Dedifferentiated amniotic fluid mesenchymal stem cell (primary cell): ENCODE measurements at regions not wholly inside any gene's neighbourhood (a gene's known extent, or its start where the extent isn't known, plus 50 kb on each side); places are given as distances from the start of the nearest gene placed in this dataset.
A peak's percentile ranks its signal among the peaks of the same experiment; 100 is the strongest.

Experiments used
- DNase-seq: peaks from one replicate; pipeline ENCODE4 v3.0.0-alpha.2; 2016; ENCODE audit errors: extremely low spot score

DNA sequence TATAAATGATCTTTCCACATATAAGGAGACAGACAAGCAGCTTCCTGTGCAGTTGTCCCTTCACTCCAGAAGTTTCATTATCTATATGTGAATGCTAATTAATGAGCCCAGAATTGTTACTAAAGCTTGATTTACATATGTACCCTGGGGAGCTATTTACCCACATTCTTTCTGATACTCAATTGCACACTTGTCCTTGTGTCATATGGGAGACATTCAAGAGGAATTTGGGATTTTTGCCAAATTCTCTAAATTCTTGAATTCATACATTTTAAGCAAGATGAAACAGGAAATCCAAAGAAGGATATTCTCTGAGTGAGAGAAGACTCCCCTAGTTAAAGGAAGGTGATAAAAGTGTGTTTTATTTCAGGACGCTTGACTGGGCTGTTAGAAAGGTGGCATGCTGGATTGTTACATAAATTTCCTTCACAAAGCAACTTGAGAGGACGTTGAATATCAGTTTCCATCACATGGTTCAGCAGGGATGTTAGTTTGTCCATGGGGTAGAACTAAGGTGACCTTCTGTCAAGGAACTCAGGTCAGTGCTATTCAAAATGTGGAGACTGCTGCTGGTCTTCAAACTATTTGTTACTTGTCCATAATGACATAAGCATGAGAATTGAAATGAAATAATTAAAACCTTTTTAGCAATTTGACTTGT, 368.2 kb downstream of the IRS1 start:
- no peak for DNase-seq

DNA sequence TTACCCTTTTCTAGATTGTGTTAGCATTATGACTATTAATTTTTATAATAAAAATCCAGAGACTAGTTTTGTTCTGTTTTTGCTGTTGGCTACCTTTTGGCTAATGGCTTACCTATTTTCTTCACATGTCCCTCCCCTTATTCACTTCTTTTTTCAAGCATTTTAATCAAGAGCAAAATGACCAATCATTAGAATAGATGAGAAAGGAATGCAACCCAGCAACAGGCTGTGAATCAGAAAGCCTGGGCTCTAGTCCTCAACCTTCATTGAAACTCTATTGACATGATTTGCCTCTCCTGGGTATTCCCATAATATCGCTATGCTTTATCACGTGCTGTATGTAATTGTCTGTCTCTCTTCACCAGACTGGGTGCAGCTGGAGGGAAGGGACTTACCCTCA, 370.1 kb downstream of the IRS1 start:
- DNase-seq: no peak

DNA sequence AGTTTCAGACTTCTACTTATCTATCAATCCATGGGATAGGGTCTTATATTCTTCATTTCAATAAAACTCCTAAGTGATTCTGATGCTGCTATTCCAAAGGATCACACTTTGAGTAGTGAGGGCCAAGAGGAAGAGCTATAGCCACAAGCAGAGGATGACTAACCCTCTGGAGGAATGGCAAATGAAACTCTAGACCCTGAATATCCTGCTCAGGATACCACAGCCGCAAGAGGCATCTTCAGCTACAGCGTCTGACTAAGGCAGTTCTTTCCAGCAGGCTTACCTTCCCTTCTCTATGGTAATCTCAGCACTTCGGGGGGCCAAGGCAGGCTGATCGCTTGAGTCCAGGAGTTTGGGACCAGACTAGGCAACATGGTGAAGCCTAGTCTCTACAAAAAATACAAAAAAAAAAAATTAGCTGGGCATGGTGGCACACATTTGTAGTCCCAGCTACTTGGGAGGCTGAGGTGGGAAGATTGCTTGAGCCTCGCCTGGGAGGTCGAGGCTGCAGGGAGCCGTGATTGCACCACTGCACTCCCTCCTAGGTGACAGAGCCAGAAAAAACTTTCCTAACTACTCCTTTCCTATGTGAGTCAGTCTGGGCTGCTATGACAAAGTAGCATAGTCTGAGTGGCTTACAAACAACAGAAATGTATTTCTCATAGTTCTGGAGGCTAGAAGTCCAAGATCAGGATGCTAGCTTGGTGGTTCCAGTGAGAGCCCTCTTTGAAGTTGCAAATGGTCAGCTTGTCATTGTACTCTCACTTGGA, 371.9 kb downstream of the IRS1 start:
- DNase-seq: peak; percentile 69

DNA sequence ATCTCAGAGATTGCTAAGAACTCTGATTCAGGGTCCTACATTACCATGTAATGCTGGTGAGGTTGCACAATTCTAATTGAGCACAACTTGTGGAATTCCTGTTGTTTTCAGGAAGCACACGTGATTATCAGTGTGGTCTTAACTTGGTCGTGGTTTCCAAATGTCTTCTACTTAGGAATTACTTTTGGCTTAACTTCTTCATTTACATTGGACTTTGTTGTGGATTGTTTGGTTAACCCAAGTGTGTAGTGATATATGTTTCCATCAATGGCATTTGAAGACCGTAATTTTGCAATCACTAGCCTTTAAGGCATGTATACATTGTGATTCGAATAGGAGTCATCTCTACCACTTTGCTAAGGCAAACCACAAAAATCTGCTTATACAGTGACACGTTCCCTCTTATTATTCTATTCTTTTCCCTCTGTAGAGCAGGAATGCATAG, 373.3 kb downstream of the IRS1 start:
- DNase-seq: no peak

DNA sequence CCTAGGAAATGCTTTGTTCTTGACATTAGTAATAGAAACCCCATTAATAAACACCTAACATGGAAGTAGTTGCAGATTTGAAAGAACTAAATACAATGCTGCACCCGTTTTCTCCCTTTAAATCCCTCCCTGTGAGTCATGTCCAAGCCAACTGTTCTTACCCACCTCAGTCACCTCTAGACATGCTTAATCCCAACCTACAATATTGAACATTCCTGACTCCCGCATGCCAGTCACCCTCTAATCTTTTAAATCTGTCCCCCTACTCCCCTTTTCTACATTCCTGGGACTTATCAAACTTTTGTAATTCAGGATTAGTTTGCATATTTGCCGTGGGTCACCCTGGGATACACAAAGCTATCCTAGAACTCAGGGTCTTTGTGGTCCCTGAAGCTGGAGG, 374.6 kb downstream of the IRS1 start:
- DNase-seq: no peak

GRCh38 chr2:226423498-226423960, 376.1 kb downstream of the IRS1 start:
- DNase-seq: no peak

DNA sequence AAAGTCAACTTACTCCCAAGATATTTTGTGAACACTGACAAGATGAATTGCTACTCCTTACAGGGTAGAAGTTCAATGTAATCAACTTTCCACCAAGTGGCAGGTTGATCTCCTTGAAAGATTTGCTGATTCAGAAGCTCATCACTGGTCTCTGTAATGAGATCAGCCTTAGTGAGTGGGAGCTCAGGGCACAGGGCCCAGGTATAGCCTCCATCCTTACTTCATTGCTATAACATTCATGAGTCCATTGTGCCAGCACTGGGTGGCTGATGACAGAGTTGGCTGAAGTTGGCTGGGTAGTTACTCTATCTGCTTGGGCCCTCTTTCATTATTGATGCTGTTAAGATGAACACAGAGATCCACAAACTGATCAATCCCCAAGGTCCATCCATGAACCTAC, 379.0 kb downstream of the IRS1 start:
- DNase-seq: no peak

DNA sequence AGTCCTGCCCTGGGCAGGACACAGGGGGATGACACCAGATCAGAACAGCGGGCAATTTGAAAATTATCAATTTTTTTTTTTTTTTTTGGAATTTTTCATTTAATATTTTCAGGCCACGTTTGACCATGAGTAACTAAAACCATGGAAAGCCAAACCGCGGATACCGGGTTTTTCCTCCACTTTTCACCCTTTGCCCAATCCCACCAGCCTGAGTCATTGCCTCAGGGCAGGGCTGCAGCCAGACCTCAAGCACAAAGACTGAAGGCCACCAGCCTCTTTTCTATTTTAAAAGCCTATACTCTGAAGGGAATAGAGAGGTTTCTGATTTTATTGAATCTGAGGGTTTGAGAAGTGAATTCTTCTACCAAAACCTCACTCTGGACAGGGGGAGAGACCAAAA, 381.1 kb downstream of the IRS1 start:
- DNase-seq: no peak

GRCh38 chr2:226414335-226414734, 385.3 kb downstream of the IRS1 start:
- DNase-seq: no peak

GRCh38 chr2:226413498-226414130, 386.0 kb downstream of the IRS1 start:
- no peak for DNase-seq

- DNase-seq: no peak
Measured at GRCh38 chr2:226411727-226412360, 387.8 kb downstream of the IRS1 start.

DNA sequence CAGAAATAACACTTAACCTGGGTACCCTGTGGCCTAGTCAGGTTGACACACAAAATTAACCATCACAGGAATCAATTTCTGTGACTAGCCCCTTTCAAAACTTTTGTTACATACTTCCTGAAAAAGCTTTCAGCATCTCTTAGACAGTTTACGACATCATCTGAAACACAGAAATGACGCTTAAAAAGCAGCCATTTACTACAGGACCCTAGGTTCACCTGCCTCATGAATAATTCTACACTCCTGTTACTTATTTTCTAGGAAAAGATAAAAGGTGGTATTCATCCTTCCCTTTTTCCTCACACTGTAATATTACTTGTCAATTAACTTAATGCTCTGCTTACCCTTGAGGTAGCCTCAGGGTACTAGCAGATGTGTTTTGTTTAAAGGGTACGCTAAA, 388.4 kb downstream of the IRS1 start:
- DNase-seq: no peak

- no peak for DNase-seq
Measured at GRCh38 chr2:226410247-226410835, 389.3 kb downstream of the IRS1 start.

DNA sequence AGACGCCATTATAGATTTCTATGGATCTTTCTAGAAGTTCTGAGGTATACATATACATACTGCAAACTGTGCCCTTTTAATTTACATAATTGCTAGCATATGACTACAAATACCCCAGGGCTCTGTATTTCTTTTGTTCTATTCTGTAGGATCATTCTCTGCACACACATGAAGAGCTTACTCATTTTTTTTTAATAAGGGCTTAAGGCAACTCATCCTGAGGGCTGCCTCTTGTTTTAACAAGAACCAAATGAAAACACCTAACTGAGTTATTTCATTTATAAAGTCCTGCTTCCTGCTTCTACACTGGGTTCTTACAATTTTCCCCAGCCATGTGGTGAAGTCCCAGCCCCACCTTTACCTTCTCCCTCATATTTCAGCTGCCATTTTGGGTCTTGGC, 390.5 kb downstream of the IRS1 start:
- DNase-seq: no peak

DNA sequence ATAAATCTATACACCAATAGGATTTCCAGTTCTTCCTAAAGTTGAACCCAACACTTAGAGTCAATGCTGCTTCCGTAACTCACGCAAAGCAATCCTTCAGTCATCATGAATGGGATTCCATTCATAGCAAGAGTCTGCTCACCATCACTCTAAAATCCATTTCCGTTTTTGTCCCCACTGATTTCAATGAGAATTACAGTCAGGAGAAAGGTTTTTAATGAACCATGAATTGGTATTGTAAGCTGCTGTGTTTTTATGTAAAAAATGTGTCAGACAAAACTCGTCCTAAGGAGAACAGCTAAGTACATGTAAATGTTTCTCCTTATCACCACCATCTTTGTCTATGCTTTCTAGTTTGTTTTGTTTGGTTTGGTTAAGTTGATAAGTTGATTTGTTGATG, 391.5 kb downstream of the IRS1 start:
- no peak for DNase-seq

- no peak for DNase-seq
Measured at GRCh38 chr2:226407135-226407534, 392.5 kb downstream of the IRS1 start.

GRCh38 chr2:226405465-226405864, 394.2 kb downstream of the IRS1 start:
- no peak for DNase-seq

DNA sequence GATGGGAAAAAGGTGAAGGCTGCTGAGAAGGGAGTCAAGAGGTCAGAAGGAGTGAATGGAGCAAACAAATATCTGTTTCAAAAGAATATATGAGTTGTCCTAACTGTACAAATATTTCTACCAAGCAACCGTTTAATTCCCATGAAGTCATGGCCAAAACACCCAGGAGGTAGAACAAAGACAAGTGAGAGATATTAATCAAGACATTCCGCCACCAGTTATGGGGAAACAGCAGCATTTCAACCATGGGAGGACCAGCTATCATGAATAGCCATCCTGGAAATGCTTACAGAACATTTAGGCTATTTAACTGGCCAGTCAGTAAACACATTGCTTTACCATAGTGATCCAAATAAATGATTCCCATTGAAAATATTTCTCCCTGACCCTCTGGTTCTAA, 396.3 kb downstream of the IRS1 start:
- no peak for DNase-seq

DNA sequence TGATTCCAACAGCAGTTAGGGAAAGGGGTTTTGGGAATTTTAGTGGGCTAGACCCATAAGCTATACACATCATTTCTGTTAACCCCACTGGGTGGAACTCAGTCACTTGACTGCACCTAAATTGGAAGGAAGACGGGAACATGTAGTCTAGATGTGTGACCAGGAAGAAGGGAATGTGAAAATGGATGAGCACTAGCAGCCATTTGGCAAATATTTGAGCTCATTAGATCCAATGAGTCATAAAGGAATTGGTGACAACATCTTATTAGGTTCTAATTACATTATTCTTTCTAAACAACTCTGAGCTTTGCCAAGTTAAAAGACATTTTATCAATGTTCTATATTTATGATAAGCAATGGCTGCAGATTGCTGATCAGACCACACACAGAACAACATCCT, 400.6 kb downstream of the IRS1 start:
- no peak for DNase-seq

- DNase-seq: no peak
Measured at GRCh38 chr2:226398580-226398979, 401.0 kb downstream of the IRS1 start.

DNA sequence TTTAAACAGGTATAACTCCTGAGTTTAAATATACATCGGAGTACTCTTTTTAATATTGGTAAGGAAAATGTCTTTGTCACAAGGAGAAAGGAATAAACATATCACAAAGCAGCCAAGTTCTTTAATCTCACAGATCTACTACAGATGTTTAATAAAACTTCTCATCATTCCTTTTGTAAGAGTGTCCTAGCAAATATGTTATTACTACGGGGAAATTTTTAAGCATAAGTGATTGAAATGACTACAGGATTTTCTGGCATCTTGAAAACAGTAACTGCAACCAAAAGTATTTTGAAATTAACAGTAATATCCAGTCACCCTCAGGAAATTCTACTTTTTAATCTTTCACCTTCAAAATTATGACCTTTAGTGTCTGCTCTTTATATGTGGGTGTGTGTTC, 403.1 kb downstream of the IRS1 start:
- DNase-seq: no peak

GRCh38 chr2:226387499-226387942, 412.1 kb downstream of the IRS1 start:
- no peak for DNase-seq
